ENCODE measurements at regions not wholly inside any gene's neighbourhood (a gene's known extent, or its start where the extent isn't known, plus 50 kb on each side); places are given as distances from the start of the nearest gene placed in this dataset.

- in situ Hi-C loops (cut with HindIII; ENCODE audit: low pct_unique_long_range_greater_than_20kb, low sequenced_read_pairs), result no loop called here
- no peak for DNase-seq (ENCODE audit: low read depth, low spot score)
These were observed 114.9 kb upstream of the AFF2 start for GRCh38 chrX:148385471-148385870.

- in situ Hi-C loops (cut with HindIII; ENCODE audit: low pct_unique_long_range_greater_than_20kb, low sequenced_read_pairs), result no loop called here
These were observed 110.8 kb upstream of the AFF2 start for GRCh38 chrX:148389629-148390028.

GRCh38 chrX:148412006-148412405 lies 88.4 kb upstream of the AFF2 start:
- in situ Hi-C loops (cut with HindIII; ENCODE audit: low pct_unique_long_range_greater_than_20kb, low sequenced_read_pairs), result no loop called here
- DNase-seq (ENCODE audit: low read depth, low spot score), result no peak

More at GRCh38 chrX:148389629-148390028, 110.8 kb upstream of the AFF2 start:
- no peak for DNase-seq (ENCODE audit: low read depth, low spot score)

GRCh38 chrX:148416142-148416541 lies 84.3 kb upstream of the AFF2 start:
- in situ Hi-C loops (cut with HindIII; ENCODE audit: low pct_unique_long_range_greater_than_20kb, low sequenced_read_pairs), result no loop called here
- DNase-seq (ENCODE audit: low read depth, low spot score), result no peak

- DNase-seq (ENCODE audit: low read depth, low spot score), result no peak
These were observed 83.5 kb upstream of the AFF2 start for GRCh38 chrX:148416931-148417330.

GRCh38 chrX:148417934-148418333 lies 82.5 kb upstream of the AFF2 start:
- DNase-seq (ENCODE audit: low read depth, low spot score), result no peak
- in situ Hi-C loops (cut with HindIII; ENCODE audit: low pct_unique_long_range_greater_than_20kb, low sequenced_read_pairs), result no loop called here

More at GRCh38 chrX:148416931-148417330, 83.5 kb upstream of the AFF2 start:
- in situ Hi-C loops (cut with HindIII; ENCODE audit: low pct_unique_long_range_greater_than_20kb, low sequenced_read_pairs), result no loop called here

GRCh38 chrX:148422526-148422925 lies 77.9 kb upstream of the AFF2 start:
- in situ Hi-C loops (cut with HindIII; ENCODE audit: low pct_unique_long_range_greater_than_20kb, low sequenced_read_pairs), result no loop called here
- no peak for DNase-seq (ENCODE audit: low read depth, low spot score)

GRCh38 chrX:148424570-148424969 lies 75.8 kb upstream of the AFF2 start:
- in situ Hi-C loops (cut with HindIII; ENCODE audit: low pct_unique_long_range_greater_than_20kb, low sequenced_read_pairs), result no loop called here
- DNase-seq (ENCODE audit: low read depth, low spot score), result no peak

GRCh38 chrX:148426467-148426866 lies 74.0 kb upstream of the AFF2 start:
- in situ Hi-C loops (cut with HindIII; ENCODE audit: low pct_unique_long_range_greater_than_20kb, low sequenced_read_pairs), result no loop called here
- DNase-seq (ENCODE audit: low read depth, low spot score), result no peak

GRCh38 chrX:148441387-148441786 lies 59.0 kb upstream of the AFF2 start:
- DNase-seq (ENCODE audit: low read depth, low spot score), result no peak
- in situ Hi-C loops (cut with HindIII; ENCODE audit: low pct_unique_long_range_greater_than_20kb, low sequenced_read_pairs), result no loop called here

- in situ Hi-C loops (cut with HindIII; ENCODE audit: low pct_unique_long_range_greater_than_20kb, low sequenced_read_pairs), result no loop called here
- DNase-seq (ENCODE audit: low read depth, low spot score), result no peak
These were observed 57.2 kb upstream of the AFF2 start for GRCh38 chrX:148443216-148443615.

GRCh38 chrX:148448686-148449085 lies 51.7 kb upstream of the AFF2 start:
- no peak for DNase-seq (ENCODE audit: low read depth, low spot score)
- in situ Hi-C loops (cut with HindIII; ENCODE audit: low pct_unique_long_range_greater_than_20kb, low sequenced_read_pairs), result no loop called here

Measured in SK-MEL-5 (cell line).